HCT116 (cell line): ENCODE measurements at regions not wholly inside any gene's neighbourhood (a gene's known extent, or its start where the extent isn't known, plus 50 kb on each side); places are given as distances from the start of the nearest gene placed in this dataset.

Source experiments
- ATAC-seq: fragments of 200-7000 bp; cut with Tn5 transposase; 2 replicates; pipeline ENCODE4 v1.9.1; 2020; ENCODE audit warnings: mild to moderate bottlenecking, moderate library complexity
- BruUV-seq: library from RNA; stranded (reverse); fragments of 400-500 nt; replicated peaks from 2 replicates; lab custom pipeline; 2021; lab: Mats Ljungman, UMichigan
- CTCF ChIA-PET: fragments of 300-600 bp; sonication (Branson Sonifier 250); formaldehyde crosslinking; loops from one replicate; lab custom pipeline; 2021; ENCODE audit warnings: antibody characterized with exemption; lab: Charles Lee
- POLR2A ChIA-PET: fragments of 300-600, 350-600 bp; sonication (Branson Sonifier 250); formaldehyde crosslinking; loops from one replicate; lab custom pipeline; 2021; ENCODE audit warnings: antibody characterized with exemption; lab: Charles Lee
- RAD21 ChIA-PET, 2 experiments: fragments of 300-600 bp; sonication (Branson Sonifier 250); formaldehyde crosslinking; loops; one replicate each; lab custom pipeline; 2023; ENCODE audit warnings: low total read pairs in 2 of 2; ENCODE audit not compliant: uncharacterized antibody in 2 of 2, unreplicated experiment in 2 of 2, low non-redundant PET in 1 of 2; lab: Charles Lee
- DNase-seq: peaks from one replicate; pipeline ENCODE4 v3.0.0-alpha.2; 2010; ENCODE audit warnings: low read depth, low spot score
- H2AFZ ChIP-seq: fragments of 200-600 bp; shearing (Covaris generic), sonication (generic); 2 replicates; pipeline ENCODE4 v1.6.1; 2017; ENCODE audit warnings: low read depth, mixed run types, mixed read lengths, antibody characterized with exemption, low read length; ENCODE audit not compliant: poor library complexity, severe bottlenecking
- H3K27ac ChIP-seq: 2 replicates; pipeline ENCODE4 v1.5.1; 2012; ENCODE audit warnings: low read depth, low read length
- H3K27me3 ChIP-seq: fragments of 200-600 bp; sonication (generic); 2 replicates; pipeline ENCODE4 v1.6.1; 2016; ENCODE audit warnings: mixed run types, low read length, mixed read lengths; ENCODE audit not compliant: insufficient read depth
- H3K36me3 ChIP-seq, 2 experiments: fragments of 200-500 bp in 1 of 2; fragments of 200-600 bp in 1 of 2; sonication (Bioruptor generic) in 1 of 2; sonication (generic) in 1 of 2; 2 replicates each; pipeline versions ENCODE4 v1.5.1 to v1.6.1; 2014 to 2016; ENCODE audit warnings: low read length in 2 of 2, inconsistent platforms in 1 of 2, mixed read lengths in 1 of 2, mixed run types in 1 of 2; ENCODE audit not compliant: insufficient read depth in 2 of 2, control insufficient read depth in 1 of 2
- H3K4me1 ChIP-seq, 2 experiments: fragments of 200-600 bp in 1 of 2; sonication (generic) in 1 of 2; 2 replicates each; pipeline versions ENCODE4 v1.5.1 to v1.6.1; 2012 to 2017; ENCODE audit warnings: low read length in 2 of 2, inconsistent platforms in 1 of 2, mild to moderate bottlenecking in 1 of 2, mixed read lengths in 1 of 2, mixed run types in 1 of 2, moderate library complexity in 1 of 2; ENCODE audit not compliant: insufficient read depth in 2 of 2, control insufficient read depth in 1 of 2
- H3K4me2 ChIP-seq: fragments of 200-600 bp; sonication (generic); 2 replicates; pipeline ENCODE4 v1.6.1; 2017; ENCODE audit warnings: mixed run types, low read length, mixed read lengths
- H3K4me3 ChIP-seq, 2 experiments: fragments of 200-600 bp in 1 of 2; sonication (generic) in 1 of 2; replicated peaks in 1 of 2; 2 replicates each; pipeline ENCODE4 v1.5.1; 2011 to 2016; ENCODE audit warnings: low read length in 2 of 2, control low read depth in 1 of 2, low read depth in 1 of 2, mild to moderate bottlenecking in 1 of 2, mixed read lengths in 1 of 2, mixed run types in 1 of 2
- H3K79me2 ChIP-seq: fragments of 200-600 bp; sonication (generic); 2 replicates; pipeline ENCODE4 v1.6.1; 2017; ENCODE audit warnings: mild to moderate bottlenecking, mixed run types, low read length, moderate library complexity, mixed read lengths; ENCODE audit not compliant: insufficient read depth
- H3K9ac ChIP-seq: fragments of 200-600 bp; sonication (generic); 2 replicates; pipeline ENCODE4 v1.6.1; 2016; ENCODE audit warnings: low read length, mixed read lengths
- H3K9me2 ChIP-seq: fragments of 200-600 bp; sonication (generic), shearing (Covaris generic); 2 replicates; pipeline ENCODE4 v1.6.1; 2017; ENCODE audit warnings: mixed run types, mild to moderate bottlenecking, moderate library complexity; ENCODE audit not compliant: insufficient read depth
- H3K9me3 ChIP-seq, 2 experiments: fragments of 200-500 bp in 1 of 2; fragments of 200-600 bp in 1 of 2; sonication (Bioruptor generic) in 1 of 2; sonication (generic) in 1 of 2; 2 replicates each; pipeline ENCODE4 v1.6.1; 2014 to 2017; ENCODE audit warnings: low read length in 2 of 2, mixed read lengths in 2 of 2, inconsistent platforms in 1 of 2, low read depth in 1 of 2, mild to moderate bottlenecking in 1 of 2, mixed run types in 1 of 2, moderate library complexity in 1 of 2; ENCODE audit not compliant: control insufficient read depth in 1 of 2, insufficient read depth in 1 of 2
- H4K20me1 ChIP-seq: fragments of 200-600 bp; sonication (generic), shearing (Covaris generic); 2 replicates; pipeline ENCODE4 v1.6.1; 2017; ENCODE audit warnings: mixed run types, mild to moderate bottlenecking, moderate library complexity; ENCODE audit not compliant: insufficient read depth
- CEBPB ChIP-seq: IDR thresholded peaks from 2 replicates; pipeline ENCODE4 v1.6.1; 2012; ENCODE audit warnings: low read depth
- EGR1 ChIP-seq: IDR thresholded peaks from 2 replicates; pipeline ENCODE4 v1.6.1; 2012; ENCODE audit warnings: low read depth
- ELF1 ChIP-seq: IDR thresholded peaks from 2 replicates; pipeline ENCODE4 v1.6.1; 2012; ENCODE audit warnings: low read depth, borderline replicate concordance
- EZH2 ChIP-seq: fragments of 200-600 bp; sonication (generic); IDR thresholded peaks from 2 replicates; pipeline ENCODE4 v1.6.1; 2017; ENCODE audit warnings: antibody characterized with exemption, mixed run types
- FOSL1 ChIP-seq: IDR thresholded peaks from 2 replicates; pipeline ENCODE4 v1.6.1; 2012; ENCODE audit warnings: low read depth
- POLR2A ChIP-seq: IDR thresholded peaks from 2 replicates; pipeline ENCODE4 v1.7.0; 2011; ENCODE audit warnings: borderline replicate concordance; ENCODE audit not compliant: insufficient read depth, insufficient read length; ENCODE audit errors: extremely low read depth
- POLR2AphosphoS5 ChIP-seq: IDR thresholded peaks from 2 replicates; pipeline ENCODE4 v1.6.1; 2011; ENCODE audit warnings: mild to moderate bottlenecking, low read depth, low read length, moderate library complexity
- RAD21 ChIP-seq: IDR thresholded peaks from 2 replicates; pipeline ENCODE4 v1.6.1; 2012; ENCODE audit warnings: low read depth, mild to moderate bottlenecking
- SIN3A ChIP-seq: IDR thresholded peaks from 2 replicates; pipeline ENCODE4 v1.6.1; 2012; ENCODE audit warnings: low read depth
- SP1 ChIP-seq: IDR thresholded peaks from 2 replicates; pipeline ENCODE4 v1.6.1; 2012; ENCODE audit warnings: low read depth
- SRF ChIP-seq: IDR thresholded peaks from 2 replicates; pipeline ENCODE4 v1.6.1; 2012; ENCODE audit warnings: low read depth
- YY1 ChIP-seq: IDR thresholded peaks from 2 replicates; pipeline ENCODE4 v1.6.1; 2011; ENCODE audit warnings: low read length, low read depth, moderate library complexity, mild to moderate bottlenecking; ENCODE audit not compliant: insufficient replicate concordance; ENCODE audit errors: extremely low read depth
- ZBTB33 ChIP-seq: IDR thresholded peaks from 2 replicates; pipeline ENCODE4 v1.6.1; 2011; ENCODE audit warnings: mild to moderate bottlenecking, low read length, moderate library complexity; ENCODE audit not compliant: insufficient replicate concordance; ENCODE audit errors: extremely low read depth
- ZNF274 ChIP-seq: fragments of 200-500 bp; sonication (Bioruptor generic); IDR thresholded peaks from 2 replicates; pipeline ENCODE4 v1.6.1; 2014; ENCODE audit warnings: mild to moderate bottlenecking, low read depth, low read length, inconsistent platforms
- intact Hi-C: fragments of 100-400 bp; cut with micrococcal nuclease; formaldehyde crosslinking; loops from 2 replicates; pipeline ENCODE4 v1.10.0; 2022

DNA sequence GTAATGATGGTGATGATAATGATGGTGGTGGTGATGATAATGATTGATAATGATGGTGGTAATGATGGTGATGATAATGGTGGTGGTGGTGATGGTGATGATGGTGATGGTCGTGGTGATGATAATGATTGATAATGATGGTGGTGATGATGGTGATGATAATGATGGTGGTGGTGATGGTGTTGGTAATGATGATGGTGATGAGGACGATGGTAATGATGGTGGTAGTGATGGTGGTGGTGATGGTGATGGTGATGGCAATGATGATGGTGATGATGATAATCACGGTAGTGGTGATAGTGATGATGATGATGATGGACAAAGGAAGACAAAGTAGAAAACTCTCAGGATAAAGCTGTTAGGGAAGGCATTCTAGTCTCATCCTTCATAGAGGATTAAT lies 310.5 kb downstream of the MSX2 start:
- H2AFZ ChIP-seq = no peak overlapping the region
- TF ChIP-seq SP1 (no peak), YY1 (no peak), RAD21 (no peak), ELF1 (no peak), SRF (no peak), POLR2A (no peak), ZNF274 (no peak), POLR2AphosphoS5 (no peak), EGR1 (no peak), ZBTB33 (no peak), CEBPB (no peak), FOSL1 (no peak), EZH2 (no peak), SIN3A (no peak)
- TF ChIP-seq, all 23 proteins: peak for 0
- H3K36me3 ChIP-seq = no peaks in the 10 kb centered on the region
- H3K27me3 ChIP-seq = no peaks in the 10 kb centered on the region
- RAD21 ChIA-PET = no interaction called here
- CTCF ChIA-PET = no interaction called here
- H3K4me3 ChIP-seq = no peak overlapping the region
- intact Hi-C loops = no loop called here
- H3K79me2 ChIP-seq = no peaks in the 10 kb centered on the region
- POLR2A ChIA-PET = no interaction called here
- DNase-seq = no peak
- H3K4me1 ChIP-seq = no peaks in the 10 kb centered on the region
- no peaks in the 10 kb centered on the region for H3K9me2 ChIP-seq
- no peak for ATAC-seq
- H3K27ac ChIP-seq = no peak overlapping the region
- H3K9ac ChIP-seq = no peak overlapping the region
- BruUV-seq = no TSS peak
- H3K9me3 ChIP-seq = no peaks in the 10 kb centered on the region
- H3K4me2 ChIP-seq = no peak overlapping the region
- H4K20me1 ChIP-seq = no peaks in the 10 kb centered on the region
